ENCODE measurements at regions not wholly inside any gene's neighbourhood (a gene's known extent, or its start where the extent isn't known, plus 50 kb on each side); places are given as distances from the start of the nearest gene placed in this dataset.

DNA sequence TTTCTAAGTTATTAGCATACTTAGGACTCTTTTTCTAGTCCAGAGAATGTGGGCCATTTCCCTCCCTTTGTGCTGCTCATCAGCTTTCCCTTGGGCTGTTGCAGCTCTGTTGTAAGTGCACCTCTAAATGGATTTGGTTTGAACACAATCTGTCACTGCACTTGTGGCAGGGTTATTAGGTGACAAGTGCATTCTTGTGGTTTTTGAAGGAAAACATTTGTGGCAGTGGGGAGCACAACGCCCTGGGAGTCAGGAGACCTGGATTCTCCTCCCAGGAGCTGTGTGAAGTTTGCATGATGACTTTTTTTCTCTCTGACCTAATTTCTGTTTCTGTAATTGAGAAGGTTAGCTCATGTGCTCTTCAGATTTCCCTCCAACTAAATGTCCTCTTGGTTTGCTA lies 630.9 kb upstream of the FAM98A start:
- TF ChIP-seq KLF16 (tag by site-specific recombination; IDR thresholded peaks at IDR 0.05) (no peak), ZBTB21 (tag by site-specific recombination; IDR thresholded peaks at IDR 0.05) (no peak), SETDB1 (IDR thresholded peaks at IDR 0.05; ENCODE audit: insufficient read length, low read length) (no peak), SP2 (tag by site-specific recombination; IDR thresholded peaks at IDR 0.05) (no peak), ZFP3 (tag by site-specific recombination; IDR thresholded peaks at IDR 0.05; ENCODE audit: low read depth) (no peak), ZBTB17 (tag by site-specific recombination; IDR thresholded peaks at IDR 0.05) (no peak), ZNF175 (tag by site-specific recombination; IDR thresholded peaks at IDR 0.05) (no peak)
- TF ChIP-seq, protein P1, sequence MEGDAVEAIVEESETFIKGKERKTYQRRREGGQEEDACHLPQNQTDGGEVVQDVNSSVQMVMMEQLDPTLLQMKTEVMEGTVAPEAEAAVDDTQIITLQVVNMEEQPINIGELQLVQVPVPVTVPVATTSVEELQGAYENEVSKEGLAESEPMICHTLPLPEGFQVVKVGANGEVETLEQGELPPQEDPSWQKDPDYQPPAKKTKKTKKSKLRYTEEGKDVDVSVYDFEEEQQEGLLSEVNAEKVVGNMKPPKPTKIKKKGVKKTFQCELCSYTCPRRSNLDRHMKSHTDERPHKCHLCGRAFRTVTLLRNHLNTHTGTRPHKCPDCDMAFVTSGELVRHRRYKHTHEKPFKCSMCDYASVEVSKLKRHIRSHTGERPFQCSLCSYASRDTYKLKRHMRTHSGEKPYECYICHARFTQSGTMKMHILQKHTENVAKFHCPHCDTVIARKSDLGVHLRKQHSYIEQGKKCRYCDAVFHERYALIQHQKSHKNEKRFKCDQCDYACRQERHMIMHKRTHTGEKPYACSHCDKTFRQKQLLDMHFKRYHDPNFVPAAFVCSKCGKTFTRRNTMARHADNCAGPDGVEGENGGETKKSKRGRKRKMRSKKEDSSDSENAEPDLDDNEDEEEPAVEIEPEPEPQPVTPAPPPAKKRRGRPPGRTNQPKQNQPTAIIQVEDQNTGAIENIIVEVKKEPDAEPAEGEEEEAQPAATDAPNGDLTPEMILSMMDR (tag by site-specific recombination; IDR thresholded peaks at IDR 0.05): no peak
- TF ChIP-seq, protein P2, sequence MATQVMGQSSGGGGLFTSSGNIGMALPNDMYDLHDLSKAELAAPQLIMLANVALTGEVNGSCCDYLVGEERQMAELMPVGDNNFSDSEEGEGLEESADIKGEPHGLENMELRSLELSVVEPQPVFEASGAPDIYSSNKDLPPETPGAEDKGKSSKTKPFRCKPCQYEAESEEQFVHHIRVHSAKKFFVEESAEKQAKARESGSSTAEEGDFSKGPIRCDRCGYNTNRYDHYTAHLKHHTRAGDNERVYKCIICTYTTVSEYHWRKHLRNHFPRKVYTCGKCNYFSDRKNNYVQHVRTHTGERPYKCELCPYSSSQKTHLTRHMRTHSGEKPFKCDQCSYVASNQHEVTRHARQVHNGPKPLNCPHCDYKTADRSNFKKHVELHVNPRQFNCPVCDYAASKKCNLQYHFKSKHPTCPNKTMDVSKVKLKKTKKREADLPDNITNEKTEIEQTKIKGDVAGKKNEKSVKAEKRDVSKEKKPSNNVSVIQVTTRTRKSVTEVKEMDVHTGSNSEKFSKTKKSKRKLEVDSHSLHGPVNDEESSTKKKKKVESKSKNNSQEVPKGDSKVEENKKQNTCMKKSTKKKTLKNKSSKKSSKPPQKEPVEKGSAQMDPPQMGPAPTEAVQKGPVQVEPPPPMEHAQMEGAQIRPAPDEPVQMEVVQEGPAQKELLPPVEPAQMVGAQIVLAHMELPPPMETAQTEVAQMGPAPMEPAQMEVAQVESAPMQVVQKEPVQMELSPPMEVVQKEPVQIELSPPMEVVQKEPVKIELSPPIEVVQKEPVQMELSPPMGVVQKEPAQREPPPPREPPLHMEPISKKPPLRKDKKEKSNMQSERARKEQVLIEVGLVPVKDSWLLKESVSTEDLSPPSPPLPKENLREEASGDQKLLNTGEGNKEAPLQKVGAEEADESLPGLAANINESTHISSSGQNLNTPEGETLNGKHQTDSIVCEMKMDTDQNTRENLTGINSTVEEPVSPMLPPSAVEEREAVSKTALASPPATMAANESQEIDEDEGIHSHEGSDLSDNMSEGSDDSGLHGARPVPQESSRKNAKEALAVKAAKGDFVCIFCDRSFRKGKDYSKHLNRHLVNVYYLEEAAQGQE (tag by site-specific recombination; IDR thresholded peaks at IDR 0.05): no peak
- TF ChIP-seq, protein P3, sequence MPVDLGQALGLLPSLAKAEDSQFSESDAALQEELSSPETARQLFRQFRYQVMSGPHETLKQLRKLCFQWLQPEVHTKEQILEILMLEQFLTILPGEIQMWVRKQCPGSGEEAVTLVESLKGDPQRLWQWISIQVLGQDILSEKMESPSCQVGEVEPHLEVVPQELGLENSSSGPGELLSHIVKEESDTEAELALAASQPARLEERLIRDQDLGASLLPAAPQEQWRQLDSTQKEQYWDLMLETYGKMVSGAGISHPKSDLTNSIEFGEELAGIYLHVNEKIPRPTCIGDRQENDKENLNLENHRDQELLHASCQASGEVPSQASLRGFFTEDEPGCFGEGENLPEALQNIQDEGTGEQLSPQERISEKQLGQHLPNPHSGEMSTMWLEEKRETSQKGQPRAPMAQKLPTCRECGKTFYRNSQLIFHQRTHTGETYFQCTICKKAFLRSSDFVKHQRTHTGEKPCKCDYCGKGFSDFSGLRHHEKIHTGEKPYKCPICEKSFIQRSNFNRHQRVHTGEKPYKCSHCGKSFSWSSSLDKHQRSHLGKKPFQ (tag by site-specific recombination; IDR thresholded peaks at IDR 0.05): no peak
- TF ChIP-seq, protein P4, sequence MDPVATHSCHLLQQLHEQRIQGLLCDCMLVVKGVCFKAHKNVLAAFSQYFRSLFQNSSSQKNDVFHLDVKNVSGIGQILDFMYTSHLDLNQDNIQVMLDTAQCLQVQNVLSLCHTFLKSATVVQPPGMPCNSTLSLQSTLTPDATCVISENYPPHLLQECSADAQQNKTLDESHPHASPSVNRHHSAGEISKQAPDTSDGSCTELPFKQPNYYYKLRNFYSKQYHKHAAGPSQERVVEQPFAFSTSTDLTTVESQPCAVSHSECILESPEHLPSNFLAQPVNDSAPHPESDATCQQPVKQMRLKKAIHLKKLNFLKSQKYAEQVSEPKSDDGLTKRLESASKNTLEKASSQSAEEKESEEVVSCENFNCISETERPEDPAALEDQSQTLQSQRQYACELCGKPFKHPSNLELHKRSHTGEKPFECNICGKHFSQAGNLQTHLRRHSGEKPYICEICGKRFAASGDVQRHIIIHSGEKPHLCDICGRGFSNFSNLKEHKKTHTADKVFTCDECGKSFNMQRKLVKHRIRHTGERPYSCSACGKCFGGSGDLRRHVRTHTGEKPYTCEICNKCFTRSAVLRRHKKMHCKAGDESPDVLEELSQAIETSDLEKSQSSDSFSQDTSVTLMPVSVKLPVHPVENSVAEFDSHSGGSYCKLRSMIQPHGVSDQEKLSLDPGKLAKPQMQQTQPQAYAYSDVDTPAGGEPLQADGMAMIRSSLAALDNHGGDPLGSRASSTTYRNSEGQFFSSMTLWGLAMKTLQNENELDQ (tag by site-specific recombination; IDR thresholded peaks at IDR 0.05; ENCODE audit: low read depth): no peak
- TF ChIP-seq, protein P5, sequence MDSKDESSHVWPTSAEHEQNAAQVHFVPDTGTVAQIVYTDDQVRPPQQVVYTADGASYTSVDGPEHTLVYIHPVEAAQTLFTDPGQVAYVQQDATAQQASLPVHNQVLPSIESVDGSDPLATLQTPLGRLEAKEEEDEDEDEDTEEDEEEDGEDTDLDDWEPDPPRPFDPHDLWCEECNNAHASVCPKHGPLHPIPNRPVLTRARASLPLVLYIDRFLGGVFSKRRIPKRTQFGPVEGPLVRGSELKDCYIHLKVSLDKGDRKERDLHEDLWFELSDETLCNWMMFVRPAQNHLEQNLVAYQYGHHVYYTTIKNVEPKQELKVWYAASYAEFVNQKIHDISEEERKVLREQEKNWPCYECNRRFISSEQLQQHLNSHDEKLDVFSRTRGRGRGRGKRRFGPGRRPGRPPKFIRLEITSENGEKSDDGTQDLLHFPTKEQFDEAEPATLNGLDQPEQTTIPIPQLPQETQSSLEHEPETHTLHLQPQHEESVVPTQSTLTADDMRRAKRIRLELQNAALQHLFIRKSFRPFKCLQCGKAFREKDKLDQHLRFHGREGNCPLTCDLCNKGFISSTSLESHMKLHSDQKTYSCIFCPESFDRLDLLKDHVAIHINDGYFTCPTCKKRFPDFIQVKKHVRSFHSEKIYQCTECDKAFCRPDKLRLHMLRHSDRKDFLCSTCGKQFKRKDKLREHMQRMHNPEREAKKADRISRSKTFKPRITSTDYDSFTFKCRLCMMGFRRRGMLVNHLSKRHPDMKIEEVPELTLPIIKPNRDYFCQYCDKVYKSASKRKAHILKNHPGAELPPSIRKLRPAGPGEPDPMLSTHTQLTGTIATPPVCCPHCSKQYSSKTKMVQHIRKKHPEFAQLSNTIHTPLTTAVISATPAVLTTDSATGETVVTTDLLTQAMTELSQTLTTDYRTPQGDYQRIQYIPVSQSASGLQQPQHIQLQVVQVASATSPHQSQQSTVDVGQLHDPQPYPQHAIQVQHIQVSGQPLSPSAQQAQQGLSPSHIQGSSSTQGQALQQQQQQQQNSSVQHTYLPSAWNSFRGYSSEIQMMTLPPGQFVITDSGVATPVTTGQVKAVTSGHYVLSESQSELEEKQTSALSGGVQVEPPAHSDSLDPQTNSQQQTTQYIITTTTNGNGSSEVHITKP (tag by site-specific recombination; IDR thresholded peaks at IDR 0.05): no peak
- TF ChIP-seq, protein P6, sequence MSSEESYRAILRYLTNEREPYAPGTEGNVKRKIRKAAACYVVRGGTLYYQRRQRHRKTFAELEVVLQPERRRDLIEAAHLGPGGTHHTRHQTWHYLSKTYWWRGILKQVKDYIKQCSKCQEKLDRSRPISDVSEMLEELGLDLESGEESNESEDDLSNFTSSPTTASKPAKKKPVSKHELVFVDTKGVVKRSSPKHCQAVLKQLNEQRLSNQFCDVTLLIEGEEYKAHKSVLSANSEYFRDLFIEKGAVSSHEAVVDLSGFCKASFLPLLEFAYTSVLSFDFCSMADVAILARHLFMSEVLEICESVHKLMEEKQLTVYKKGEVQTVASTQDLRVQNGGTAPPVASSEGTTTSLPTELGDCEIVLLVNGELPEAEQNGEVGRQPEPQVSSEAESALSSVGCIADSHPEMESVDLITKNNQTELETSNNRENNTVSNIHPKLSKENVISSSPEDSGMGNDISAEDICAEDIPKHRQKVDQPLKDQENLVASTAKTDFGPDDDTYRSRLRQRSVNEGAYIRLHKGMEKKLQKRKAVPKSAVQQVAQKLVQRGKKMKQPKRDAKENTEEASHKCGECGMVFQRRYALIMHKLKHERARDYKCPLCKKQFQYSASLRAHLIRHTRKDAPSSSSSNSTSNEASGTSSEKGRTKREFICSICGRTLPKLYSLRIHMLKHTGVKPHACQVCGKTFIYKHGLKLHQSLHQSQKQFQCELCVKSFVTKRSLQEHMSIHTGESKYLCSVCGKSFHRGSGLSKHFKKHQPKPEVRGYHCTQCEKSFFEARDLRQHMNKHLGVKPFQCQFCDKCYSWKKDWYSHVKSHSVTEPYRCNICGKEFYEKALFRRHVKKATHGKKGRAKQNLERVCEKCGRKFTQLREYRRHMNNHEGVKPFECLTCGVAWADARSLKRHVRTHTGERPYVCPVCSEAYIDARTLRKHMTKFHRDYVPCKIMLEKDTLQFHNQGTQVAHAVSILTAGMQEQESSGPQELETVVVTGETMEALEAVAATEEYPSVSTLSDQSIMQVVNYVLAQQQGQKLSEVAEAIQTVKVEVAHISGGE (tag by site-specific recombination; conservative IDR thresholded peaks at IDR 0.05; ENCODE audit: low read depth): no peak

Measured in HEK293 (cell line).